AG08396 (cell line): ENCODE measurements at regions not wholly inside any gene's neighbourhood (a gene's known extent, or its start where the extent isn't known, plus 50 kb on each side); places are given as distances from the start of the nearest gene placed in this dataset.
"Not testable (repeated sequence)": the region's sequence is repeated elsewhere in the genome, so short reads cannot be mapped to it uniquely, and the experiment has no call there.

Experiments
- DNase-seq: peaks from one replicate; pipeline ENCODE4 v3.0.0; 2012; ENCODE audit warnings: low spot score, mixed read lengths

GRCh38 chr19:28737021-28737895, 475.7 kb downstream of the UQCRFS1 start:
- peak; percentile 63 for DNase-seq

GRCh38 chr19:28736528-28736927, 476.4 kb downstream of the UQCRFS1 start:
- DNase-seq, result no peak

GRCh38 chr19:28731577-28731976, 481.4 kb downstream of the UQCRFS1 start:
- no peak for DNase-seq

GRCh38 chr19:28730791-28731512, 482.0 kb downstream of the UQCRFS1 start:
- DNase-seq, result no peak

- DNase-seq, result no peak
Observed at GRCh38 chr19:28727480-28728159, 485.3 kb downstream of the UQCRFS1 start.

- no peak for DNase-seq
Observed at GRCh38 chr19:28726533-28727479, 486.1 kb downstream of the UQCRFS1 start.

- DNase-seq, result no peak
Observed at GRCh38 chr19:28718909-28719308, 494.0 kb downstream of the UQCRFS1 start.

GRCh38 chr19:28715157-28715556, 497.8 kb downstream of the UQCRFS1 start:
- no peak for DNase-seq

GRCh38 chr19:28711411-28711810, 501.5 kb downstream of the UQCRFS1 start:
- DNase-seq, result no peak

- peak; percentile 40 for DNase-seq
Observed at GRCh38 chr19:28710278-28710677, 502.7 kb downstream of the UQCRFS1 start.

GRCh38 chr19:28706693-28707092, 506.3 kb downstream of the UQCRFS1 start:
- no peak for DNase-seq

GRCh38 chr19:28705008-28705407, 507.9 kb downstream of the UQCRFS1 start:
- DNase-seq, result peak; percentile 66

GRCh38 chr19:28703400-28703956, 509.5 kb downstream of the UQCRFS1 start:
- no peak for DNase-seq

- DNase-seq, result no peak
Observed at GRCh38 chr19:28701491-28701890, 511.5 kb downstream of the UQCRFS1 start.

GRCh38 chr19:28700176-28700575, 512.8 kb downstream of the UQCRFS1 start:
- DNase-seq, result no peak

- no peak for DNase-seq
Observed at GRCh38 chr19:28697308-28697707, 515.6 kb downstream of the UQCRFS1 start.

GRCh38 chr19:28694812-28695211, 518.1 kb downstream of the UQCRFS1 start:
- DNase-seq, result no peak

- DNase-seq, result no peak
Observed at GRCh38 chr19:28691683-28692082, 521.3 kb downstream of the UQCRFS1 start.

- not testable (repeated sequence) for DNase-seq
Observed at GRCh38 chr19:28689464-28689863, 523.5 kb downstream of the UQCRFS1 start.

GRCh38 chr19:28687296-28687695, 525.7 kb downstream of the UQCRFS1 start:
- no peak for DNase-seq

GRCh38 chr19:28686756-28687155, 526.2 kb downstream of the UQCRFS1 start:
- DNase-seq, result no peak
